ENCODE measurements at regions not wholly inside any gene's neighbourhood (a gene's known extent, or its start where the extent isn't known, plus 50 kb on each side); places are given as distances from the start of the nearest gene placed in this dataset.

DNA sequence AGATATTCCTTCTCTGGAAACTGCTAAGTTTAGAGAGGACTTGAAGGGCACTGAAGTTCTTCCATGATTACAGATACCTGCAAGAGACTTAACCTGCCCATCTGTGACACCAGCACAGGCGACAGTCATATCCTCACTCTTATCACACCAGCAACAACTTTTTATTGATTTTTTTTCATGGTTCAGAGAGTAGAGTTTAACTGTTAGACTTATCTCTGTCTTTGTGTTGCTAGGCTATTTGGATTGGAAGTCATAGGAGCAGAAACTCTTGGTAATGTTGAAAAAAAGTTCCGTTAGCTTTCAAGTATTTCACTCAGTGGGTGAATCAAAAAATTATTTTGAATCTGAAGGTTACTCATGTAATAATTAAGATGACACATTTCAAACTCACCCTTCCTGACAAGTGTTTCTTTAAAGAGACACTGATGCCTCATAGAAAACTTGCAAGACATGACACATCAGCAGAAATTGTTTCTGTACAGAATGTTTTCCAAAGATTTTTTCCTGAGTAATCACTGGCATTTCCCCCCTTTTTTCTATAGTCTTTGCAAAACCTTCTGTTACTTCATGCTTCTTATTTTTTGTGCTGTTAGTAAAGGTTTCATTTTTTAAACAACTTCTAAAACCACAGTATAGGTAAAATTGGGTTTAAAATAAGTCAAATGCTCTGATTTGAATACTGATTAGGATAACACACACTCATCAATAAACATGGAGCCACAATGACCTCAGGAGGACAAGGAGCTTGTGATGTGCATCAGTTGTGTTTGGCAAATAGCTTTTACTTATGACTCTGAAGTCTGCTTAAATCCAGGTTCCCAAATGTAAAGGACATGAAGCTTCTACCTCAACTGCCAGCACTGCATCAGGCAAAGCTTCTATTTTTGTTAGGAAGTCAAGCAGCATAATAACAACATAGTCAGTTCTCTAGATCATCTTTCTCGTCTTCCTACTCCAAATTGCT, 252.9 kb upstream of the MAN1A1 start:
- TF ChIP-seq, protein P1, sequence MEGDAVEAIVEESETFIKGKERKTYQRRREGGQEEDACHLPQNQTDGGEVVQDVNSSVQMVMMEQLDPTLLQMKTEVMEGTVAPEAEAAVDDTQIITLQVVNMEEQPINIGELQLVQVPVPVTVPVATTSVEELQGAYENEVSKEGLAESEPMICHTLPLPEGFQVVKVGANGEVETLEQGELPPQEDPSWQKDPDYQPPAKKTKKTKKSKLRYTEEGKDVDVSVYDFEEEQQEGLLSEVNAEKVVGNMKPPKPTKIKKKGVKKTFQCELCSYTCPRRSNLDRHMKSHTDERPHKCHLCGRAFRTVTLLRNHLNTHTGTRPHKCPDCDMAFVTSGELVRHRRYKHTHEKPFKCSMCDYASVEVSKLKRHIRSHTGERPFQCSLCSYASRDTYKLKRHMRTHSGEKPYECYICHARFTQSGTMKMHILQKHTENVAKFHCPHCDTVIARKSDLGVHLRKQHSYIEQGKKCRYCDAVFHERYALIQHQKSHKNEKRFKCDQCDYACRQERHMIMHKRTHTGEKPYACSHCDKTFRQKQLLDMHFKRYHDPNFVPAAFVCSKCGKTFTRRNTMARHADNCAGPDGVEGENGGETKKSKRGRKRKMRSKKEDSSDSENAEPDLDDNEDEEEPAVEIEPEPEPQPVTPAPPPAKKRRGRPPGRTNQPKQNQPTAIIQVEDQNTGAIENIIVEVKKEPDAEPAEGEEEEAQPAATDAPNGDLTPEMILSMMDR (IDR thresholded peaks at IDR 0.05; ENCODE audit: insufficient read depth, low read depth, low read length), result no peak
- H3K4me3 ChIP-seq (ENCODE audit: low read depth, low read length), result no peak overlapping the region
- no peak for DNase-seq (ENCODE audit: low read depth)

DNA sequence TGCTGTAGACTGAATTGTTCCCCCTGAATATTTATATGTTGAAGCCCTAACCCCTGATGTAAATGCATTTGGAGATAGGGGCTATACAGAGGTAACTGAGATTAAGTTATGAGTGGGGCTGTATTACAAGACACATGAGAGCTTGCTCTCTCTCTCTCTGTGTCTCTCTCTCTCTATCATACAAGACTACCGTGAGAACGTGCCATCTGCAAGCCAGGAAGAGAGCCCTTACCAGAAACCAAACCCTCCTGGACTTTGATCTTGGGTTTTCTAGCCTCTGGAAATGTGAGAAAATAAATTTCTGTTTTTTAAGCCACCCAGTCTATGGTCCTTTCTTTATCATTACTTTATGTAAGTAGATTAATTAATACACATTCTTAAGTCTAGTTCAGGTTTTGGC, 249.3 kb upstream of the MAN1A1 start:
- no peak overlapping the region for H3K4me3 ChIP-seq (ENCODE audit: low read depth, low read length)
- TF ChIP-seq, protein P1 (IDR thresholded peaks at IDR 0.05; ENCODE audit: insufficient read depth, low read depth, low read length), result no peak
- DNase-seq (ENCODE audit: low read depth), result no peak

DNA sequence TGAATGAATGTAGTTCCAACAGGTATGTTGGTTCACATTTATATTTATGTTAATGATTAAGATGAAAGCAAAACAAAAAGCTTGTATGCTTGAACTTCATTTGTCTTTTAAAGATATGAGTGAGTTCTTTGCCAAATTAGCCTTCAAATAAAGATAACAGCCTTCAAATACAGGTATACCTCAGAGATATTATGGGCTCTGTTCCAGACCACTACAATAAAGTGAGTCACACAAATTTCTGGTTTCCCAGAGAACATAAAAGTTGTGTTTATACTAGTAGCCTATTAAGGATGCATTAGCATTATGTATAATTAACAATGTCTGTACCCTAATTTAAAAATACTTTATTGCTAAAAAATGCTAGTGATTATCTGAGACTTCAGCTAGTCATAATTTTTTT, 245.3 kb upstream of the MAN1A1 start:
- no peak for DNase-seq (ENCODE audit: low read depth)
- H3K4me3 ChIP-seq (ENCODE audit: low read depth, low read length), result no peak overlapping the region
- TF ChIP-seq, protein P1 (IDR thresholded peaks at IDR 0.05; ENCODE audit: insufficient read depth, low read depth, low read length), result no peak

DNA sequence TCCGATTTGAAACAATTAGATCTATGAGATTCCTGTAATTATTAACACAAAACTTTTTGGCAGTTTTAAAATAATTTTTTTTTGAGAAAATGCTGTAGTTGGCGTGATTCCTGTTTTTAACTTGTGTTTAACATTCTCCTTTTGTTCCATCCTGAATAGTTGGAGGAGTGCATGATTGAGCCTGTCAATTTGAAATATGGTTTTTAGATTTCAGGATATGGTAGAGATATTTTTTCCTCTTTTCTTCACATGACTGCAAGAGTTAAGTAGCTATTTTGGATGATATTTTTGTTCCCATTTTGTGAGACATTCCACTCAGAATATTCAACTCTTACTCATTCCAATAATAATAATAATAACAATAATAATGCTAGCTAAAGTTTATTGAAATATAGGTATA, 241.7 kb upstream of the MAN1A1 start:
- DNase-seq (ENCODE audit: low read depth), result no peak
- H3K4me3 ChIP-seq (ENCODE audit: low read depth, low read length), result no peak overlapping the region
- TF ChIP-seq, protein P1 (IDR thresholded peaks at IDR 0.05; ENCODE audit: insufficient read depth, low read depth, low read length), result no peak

DNA sequence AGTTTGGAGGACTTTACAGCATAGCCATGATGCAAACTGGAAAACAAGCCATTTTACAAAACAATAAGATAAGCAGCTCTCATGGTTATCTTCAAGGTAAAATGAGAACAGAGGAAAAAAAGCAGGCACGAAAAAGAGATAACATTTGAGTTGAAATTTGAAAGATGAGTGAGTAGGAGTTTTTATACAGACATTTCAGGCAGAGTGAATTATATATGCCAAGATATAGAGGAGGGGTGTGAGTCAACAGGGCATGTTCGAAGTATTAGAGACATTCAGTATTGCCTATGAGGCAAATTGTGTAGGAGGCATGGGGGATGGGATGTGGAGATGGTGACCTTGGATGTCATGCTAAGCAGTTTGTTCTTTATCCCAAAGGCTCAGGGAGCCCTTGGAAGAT, 240.5 kb upstream of the MAN1A1 start:
- H3K4me3 ChIP-seq (ENCODE audit: low read depth, low read length), result no peak overlapping the region
- DNase-seq (ENCODE audit: low read depth), result no peak
- TF ChIP-seq, protein P1 (IDR thresholded peaks at IDR 0.05; ENCODE audit: insufficient read depth, low read depth, low read length), result no peak

DNA sequence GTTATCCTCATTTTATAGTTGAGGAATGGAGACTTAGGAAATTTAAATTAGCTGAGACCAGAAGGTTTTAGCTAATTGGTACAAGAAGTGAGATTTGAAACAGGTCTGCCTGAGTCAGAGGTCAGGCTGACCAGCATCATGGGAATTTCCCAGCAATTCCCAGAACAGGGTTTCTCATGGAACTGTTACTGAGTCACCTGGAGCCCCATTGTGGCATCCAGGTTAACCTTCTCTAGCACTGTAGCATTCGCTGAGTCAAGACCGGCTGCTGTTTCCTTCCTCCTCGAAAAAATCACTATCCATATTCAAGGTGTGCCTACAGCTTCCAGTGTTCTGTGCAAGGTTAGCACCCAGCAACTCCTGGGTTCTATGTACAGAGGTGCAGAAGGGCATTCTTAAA, 238.0 kb upstream of the MAN1A1 start:
- H3K4me3 ChIP-seq (ENCODE audit: low read depth, low read length), result no peak overlapping the region
- TF ChIP-seq, protein P1 (IDR thresholded peaks at IDR 0.05; ENCODE audit: insufficient read depth, low read depth, low read length), result no peak
- no peak for DNase-seq (ENCODE audit: low read depth)
